Endothelial cell of umbilical vein (primary cell): ENCODE measurements at regions not wholly inside any gene's neighbourhood (a gene's known extent, or its start where the extent isn't known, plus 50 kb on each side); places are given as distances from the start of the nearest gene placed in this dataset.

Source experiments
- BruUV-seq: library from RNA; stranded (reverse); fragments of 400-500 nt; replicated peaks from 2 replicates; lab custom pipeline; 2021; lab: Mats Ljungman, UMichigan
- CTCF ChIA-PET: fragments of 300-600, 350-600 bp; sonication (Branson Sonifier 250); formaldehyde crosslinking; loops from one replicate; lab custom pipeline; 2021; ENCODE audit warnings: antibody characterized with exemption, inconsistent platforms; lab: Charles Lee
- POLR2A ChIA-PET: fragments of 300-600, 350-600 bp; sonication (Branson Sonifier 250); formaldehyde crosslinking; loops from one replicate; lab custom pipeline; 2021; ENCODE audit warnings: antibody characterized with exemption, inconsistent platforms; lab: Charles Lee
- DNase-seq: peaks from one replicate; pipeline ENCODE4 v3.0.0-alpha.2; 2011; ENCODE audit warnings: low read depth, low spot score
- FAIRE-seq: peaks from 2 replicates; lab custom pipeline; 2011; peaks lifted over from hg19 to GRCh38; lab: Jason Lieb, UNC
- H2AFZ ChIP-seq: 2 replicates; pipeline ENCODE4 v1.6.0; 2012; ENCODE audit warnings: low read depth, low read length, control low read depth, inconsistent platforms
- H3K27ac ChIP-seq: 2 replicates; pipeline ENCODE4 v1.5.1; 2011; ENCODE audit warnings: low read depth, mild to moderate bottlenecking, control low read depth, low read length, moderate library complexity; ENCODE audit not compliant: insufficient read depth
- H3K27me3 ChIP-seq, 2 experiments: 2 replicates each; pipeline versions ENCODE4 v1.6.0 to v1.6.1; 2011; ENCODE audit warnings: low read length in 2 of 2, mixed read lengths in 1 of 2; ENCODE audit not compliant: control insufficient read depth in 2 of 2, insufficient read depth in 2 of 2
- H3K36me3 ChIP-seq, 2 experiments: 2 replicates in 1 of 2; 3 replicates in 1 of 2; pipeline ENCODE4 v1.5.1; 2011; ENCODE audit warnings: low read length in 2 of 2, mild to moderate bottlenecking in 1 of 2, moderate library complexity in 1 of 2; ENCODE audit not compliant: control insufficient read depth in 2 of 2, insufficient read depth in 2 of 2; ENCODE audit errors: extremely low read depth in 1 of 2
- H3K4me1 ChIP-seq: 3 replicates; pipeline ENCODE4 v1.5.1; 2011; ENCODE audit warnings: mild to moderate bottlenecking, low read length; ENCODE audit not compliant: control insufficient read depth, insufficient read depth; ENCODE audit errors: extremely low read depth
- H3K4me2 ChIP-seq: 2 replicates; pipeline ENCODE4 v1.6.1; 2011; ENCODE audit warnings: low read length, control low read depth, mixed read lengths; ENCODE audit not compliant: insufficient read depth
- H3K4me3 ChIP-seq, 3 experiments: fragments of 200-600 bp in 1 of 3; sonication (generic), shearing (Covaris generic) in 1 of 3; replicated peaks in 1 of 3; 2 replicates each; pipeline ENCODE4 v1.5.1; 2011 to 2016; ENCODE audit warnings: control low read depth in 3 of 3, low read length in 3 of 3, mild to moderate bottlenecking in 2 of 3, inconsistent platforms in 1 of 3, low read depth in 1 of 3, moderate library complexity in 1 of 3; ENCODE audit not compliant: insufficient read depth in 1 of 3
- H3K79me2 ChIP-seq: 2 replicates; pipeline ENCODE4 v1.6.0; 2012; ENCODE audit warnings: low read length, inconsistent platforms; ENCODE audit not compliant: control insufficient read depth, insufficient read depth
- H3K9ac ChIP-seq: replicated peaks from 2 replicates; pipeline ENCODE3; 2011; ENCODE audit warnings: low read length, control low read depth; ENCODE audit not compliant: insufficient read depth; ENCODE audit errors: extremely low read depth
- H3K9me1 ChIP-seq: replicated peaks from 3 replicates; pipeline ENCODE4 v1.6.0; 2011; ENCODE audit warnings: mild to moderate bottlenecking, low read length; ENCODE audit not compliant: control insufficient read depth, insufficient read depth; ENCODE audit errors: extremely low read depth
- H3K9me3 ChIP-seq: replicated peaks from 2 replicates; pipeline ENCODE4 v1.5.1; 2012; ENCODE audit warnings: low read length, inconsistent platforms; ENCODE audit not compliant: control insufficient read depth, insufficient read depth
- H4K20me1 ChIP-seq: replicated peaks from 2 replicates; pipeline ENCODE3; 2011; ENCODE audit warnings: mild to moderate bottlenecking, low read length; ENCODE audit not compliant: control insufficient read depth, insufficient read depth; ENCODE audit errors: extremely low read depth
- EZH2 ChIP-seq: IDR thresholded peaks from 2 replicates; pipeline ENCODE4 v1.6.1; 2012; ENCODE audit warnings: borderline replicate concordance, low read depth, mild to moderate bottlenecking, moderate library complexity, low read length, inconsistent platforms; ENCODE audit not compliant: severe bottlenecking
- JUN ChIP-seq: IDR thresholded peaks from 2 replicates; pipeline ENCODE4 v1.6.1; 2011; ENCODE audit warnings: borderline replicate concordance, low read depth; ENCODE audit not compliant: insufficient read length, insufficient read depth
- MYC ChIP-seq: IDR thresholded peaks from one replicate; pipeline ENCODE4 v1.6.1; 2011; ENCODE audit warnings: mild to moderate bottlenecking, low read depth, low read length
- POLR2A ChIP-seq: IDR thresholded peaks from 2 replicates; pipeline ENCODE4 v1.6.1; 2012; ENCODE audit warnings: low read depth, mild to moderate bottlenecking, control low read depth, low read length
- POLR2AphosphoS5 ChIP-seq: IDR thresholded peaks from 2 replicates; pipeline ENCODE4 v1.6.1; 2012; ENCODE audit warnings: low read depth, mild to moderate bottlenecking, control low read depth, low read length, moderate library complexity; ENCODE audit not compliant: insufficient read depth
- dilution Hi-C: fragments of 300-500 bp; cut with MboI; formaldehyde crosslinking; loops from one replicate; pipeline ENCODE4 v1.15.0; 2019; ENCODE audit warnings: low sequenced_read_pairs; ENCODE audit not compliant: extremely low pct_ligation_motif_present
- intact Hi-C: fragments of 100-400 bp; cut with micrococcal nuclease; formaldehyde crosslinking; loops from one replicate; pipeline ENCODE4 v1.10.0; 2022
- TF ChIP-seq, protein P1 (sequence below), 2 donors: IDR thresholded peaks; 1 replicate in 1 of 2; 2 replicates in 1 of 2; pipeline ENCODE4 v1.5.1; 2011; ENCODE audit warnings: low read length in 2 of 2, mild to moderate bottlenecking in 2 of 2, moderate library complexity in 2 of 2, control low read depth in 1 of 2, inconsistent platforms in 1 of 2, low read depth in 1 of 2; ENCODE audit not compliant: insufficient read depth in 1 of 2; ENCODE audit errors: extremely low read depth in 1 of 2

- Histone ChIP-seq H3K9ac (no peak overlapping the region), H2AFZ (no peak overlapping the region), H3K4me3 (no peak overlapping the region), H3K9me3 (no peaks in the 10 kb centered on the region), H3K4me2 (no peak overlapping the region), H3K79me2 (no peaks in the 10 kb centered on the region), H3K4me1 (no peaks in the 10 kb centered on the region), H4K20me1 (no peaks in the 10 kb centered on the region), H3K9me1 (no peaks in the 10 kb centered on the region), H3K27ac (no peak overlapping the region), H3K27me3 (no peaks in the 10 kb centered on the region), H3K36me3 (no peaks in the 10 kb centered on the region)
- TF ChIP-seq, protein P1, sequence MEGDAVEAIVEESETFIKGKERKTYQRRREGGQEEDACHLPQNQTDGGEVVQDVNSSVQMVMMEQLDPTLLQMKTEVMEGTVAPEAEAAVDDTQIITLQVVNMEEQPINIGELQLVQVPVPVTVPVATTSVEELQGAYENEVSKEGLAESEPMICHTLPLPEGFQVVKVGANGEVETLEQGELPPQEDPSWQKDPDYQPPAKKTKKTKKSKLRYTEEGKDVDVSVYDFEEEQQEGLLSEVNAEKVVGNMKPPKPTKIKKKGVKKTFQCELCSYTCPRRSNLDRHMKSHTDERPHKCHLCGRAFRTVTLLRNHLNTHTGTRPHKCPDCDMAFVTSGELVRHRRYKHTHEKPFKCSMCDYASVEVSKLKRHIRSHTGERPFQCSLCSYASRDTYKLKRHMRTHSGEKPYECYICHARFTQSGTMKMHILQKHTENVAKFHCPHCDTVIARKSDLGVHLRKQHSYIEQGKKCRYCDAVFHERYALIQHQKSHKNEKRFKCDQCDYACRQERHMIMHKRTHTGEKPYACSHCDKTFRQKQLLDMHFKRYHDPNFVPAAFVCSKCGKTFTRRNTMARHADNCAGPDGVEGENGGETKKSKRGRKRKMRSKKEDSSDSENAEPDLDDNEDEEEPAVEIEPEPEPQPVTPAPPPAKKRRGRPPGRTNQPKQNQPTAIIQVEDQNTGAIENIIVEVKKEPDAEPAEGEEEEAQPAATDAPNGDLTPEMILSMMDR (IDR thresholded peaks at IDR 0.05; ENCODE audit: extremely low read depth in 1 of 2, insufficient read depth in 1 of 2, low read depth in 1 of 2, low read length in 2 of 2) = no peak
- TF ChIP-seq JUN = no peak
- no peak for TF ChIP-seq EZH2
- no peak for TF ChIP-seq POLR2AphosphoS5
- no peak for TF ChIP-seq MYC
- no peak for TF ChIP-seq POLR2A
- FAIRE-seq (no peak), DNase-seq (no peak)
- ChIA-PET POLR2A (no interaction called here), CTCF (no interaction called here)
- dilution Hi-C loops = no loop called here
- no TSS peak for BruUV-seq
- intact Hi-C loops = no loop called here
These were observed 420.2 kb downstream of the BCOR start for GRCh38 chrX:39677585-39677977.
